Mesothelial cell of epicardium (in vitro differentiated cells): ENCODE measurements at regions not wholly inside any gene's neighbourhood (a gene's known extent, or its start where the extent isn't known, plus 50 kb on each side); places are given as distances from the start of the nearest gene placed in this dataset.

Source experiments
- DNase-seq, 2 experiments: peaks; one replicate each; pipeline ENCODE4 v3.0.0; 2021; ENCODE audit warnings: low spot score in 2 of 2; ENCODE audit not compliant: unreplicated experiment in 2 of 2
- H3K27ac Mint-ChIP-seq: 2 replicates; pipeline ENCODE4 v1.8.0; 2021; ENCODE audit warnings: mixed read lengths
- H3K27me3 Mint-ChIP-seq: 2 replicates; pipeline ENCODE4 v1.8.0; 2021; ENCODE audit warnings: low read depth, mixed read lengths
- H3K36me3 Mint-ChIP-seq: 2 replicates; pipeline ENCODE4 v1.8.0; 2021; ENCODE audit warnings: mixed read lengths
- H3K4me1 Mint-ChIP-seq: 2 replicates; pipeline ENCODE4 v1.8.0; 2021; ENCODE audit warnings: mixed read lengths
- H3K4me3 Mint-ChIP-seq: 2 replicates; pipeline ENCODE4 v1.8.0; 2021; ENCODE audit warnings: mild to moderate bottlenecking, moderate library complexity, mixed read lengths
- H3K9me3 Mint-ChIP-seq: 2 replicates; pipeline ENCODE4 v1.8.0; 2021; ENCODE audit warnings: mixed read lengths
- CTCF ChIP-seq: fragments of 200-600 bp; sonication (generic); IDR thresholded peaks from one replicate; pipeline ENCODE4 v1.5.0; 2021; ENCODE audit warnings: antibody characterized with exemption; ENCODE audit not compliant: unreplicated experiment

DNA sequence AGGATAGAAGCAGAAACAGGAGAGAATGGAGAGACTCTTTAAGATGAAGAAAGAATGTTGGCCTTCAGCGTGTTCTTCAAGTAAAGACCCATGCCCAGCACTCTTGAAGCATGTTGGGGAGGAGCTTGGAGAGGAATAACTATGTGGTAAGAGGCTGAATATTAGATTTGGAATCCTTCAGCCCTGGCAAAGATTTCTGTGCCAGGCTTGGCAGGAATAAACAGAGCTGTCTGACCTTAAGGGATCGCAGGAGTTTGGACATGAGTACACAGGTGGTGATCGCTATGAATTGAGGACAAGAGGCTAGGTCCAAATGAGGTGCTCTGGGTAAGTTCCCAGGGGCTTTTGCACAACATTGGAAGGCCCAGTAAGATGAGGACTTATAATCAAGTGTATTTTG lies 132.6 kb upstream of the TBL1XR1 start:
- TF ChIP-seq CTCF, result no peak
- no peaks in the 10 kb centered on the region for H3K36me3 Mint-ChIP-seq
- H3K27me3 Mint-ChIP-seq, result no peaks in the 10 kb centered on the region
- no peak overlapping the region for H3K4me3 Mint-ChIP-seq
- H3K4me1 Mint-ChIP-seq, result peaks cover 9% of the 10 kb centered on the region
- no peak for DNase-seq
- no peaks in the 10 kb centered on the region for H3K9me3 Mint-ChIP-seq
- no peak overlapping the region for H3K27ac Mint-ChIP-seq

DNA sequence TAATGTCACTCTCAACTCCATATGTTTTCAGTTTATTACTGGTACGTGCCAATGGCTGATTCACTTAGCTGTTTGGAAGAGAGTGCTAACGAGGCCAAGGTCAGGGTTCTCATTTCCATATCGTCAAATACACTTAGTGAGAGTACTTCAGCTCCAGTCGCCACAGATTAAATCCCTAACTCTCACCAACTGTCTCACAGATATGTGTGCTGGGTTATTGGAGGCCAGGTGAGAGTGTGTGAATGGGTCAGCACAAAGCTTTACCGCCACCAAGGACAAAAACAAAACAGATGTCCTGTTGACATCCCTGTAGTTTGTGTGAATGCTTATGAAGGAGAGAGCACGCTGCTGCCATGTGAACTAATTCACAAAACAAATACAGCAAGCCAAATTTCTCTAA lies 133.5 kb upstream of the TBL1XR1 start:
- Mint-ChIP-seq H3K4me3 (no peak overlapping the region), H3K36me3 (no peaks in the 10 kb centered on the region), H3K27me3 (no peaks in the 10 kb centered on the region), H3K4me1 (peaks cover 10% of the 10 kb centered on the region), H3K9me3 (no peaks in the 10 kb centered on the region), H3K27ac (no peak overlapping the region)
- no peak for DNase-seq
- no peak for TF ChIP-seq CTCF

GRCh38 chr3:177331203-177331835 lies 134.0 kb upstream of the TBL1XR1 start:
- Mint-ChIP-seq H3K27me3 (no peaks in the 10 kb centered on the region), H3K4me1 (peaks cover 16% of the 10 kb centered on the region), H3K27ac (no peak overlapping the region), H3K4me3 (no peak overlapping the region), H3K9me3 (no peaks in the 10 kb centered on the region), H3K36me3 (no peaks in the 10 kb centered on the region)
- no peak for DNase-seq
- no peak for TF ChIP-seq CTCF

- Mint-ChIP-seq H3K27me3 (no peaks in the 10 kb centered on the region), H3K27ac (no peak overlapping the region), H3K4me1 (peaks cover 30% of the 10 kb centered on the region), H3K36me3 (no peaks in the 10 kb centered on the region), H3K9me3 (no peaks in the 10 kb centered on the region), H3K4me3 (no peak overlapping the region)
- no peak for DNase-seq
- no peak for TF ChIP-seq CTCF
Measured at GRCh38 chr3:177332955-177333354, 135.7 kb upstream of the TBL1XR1 start.

DNA sequence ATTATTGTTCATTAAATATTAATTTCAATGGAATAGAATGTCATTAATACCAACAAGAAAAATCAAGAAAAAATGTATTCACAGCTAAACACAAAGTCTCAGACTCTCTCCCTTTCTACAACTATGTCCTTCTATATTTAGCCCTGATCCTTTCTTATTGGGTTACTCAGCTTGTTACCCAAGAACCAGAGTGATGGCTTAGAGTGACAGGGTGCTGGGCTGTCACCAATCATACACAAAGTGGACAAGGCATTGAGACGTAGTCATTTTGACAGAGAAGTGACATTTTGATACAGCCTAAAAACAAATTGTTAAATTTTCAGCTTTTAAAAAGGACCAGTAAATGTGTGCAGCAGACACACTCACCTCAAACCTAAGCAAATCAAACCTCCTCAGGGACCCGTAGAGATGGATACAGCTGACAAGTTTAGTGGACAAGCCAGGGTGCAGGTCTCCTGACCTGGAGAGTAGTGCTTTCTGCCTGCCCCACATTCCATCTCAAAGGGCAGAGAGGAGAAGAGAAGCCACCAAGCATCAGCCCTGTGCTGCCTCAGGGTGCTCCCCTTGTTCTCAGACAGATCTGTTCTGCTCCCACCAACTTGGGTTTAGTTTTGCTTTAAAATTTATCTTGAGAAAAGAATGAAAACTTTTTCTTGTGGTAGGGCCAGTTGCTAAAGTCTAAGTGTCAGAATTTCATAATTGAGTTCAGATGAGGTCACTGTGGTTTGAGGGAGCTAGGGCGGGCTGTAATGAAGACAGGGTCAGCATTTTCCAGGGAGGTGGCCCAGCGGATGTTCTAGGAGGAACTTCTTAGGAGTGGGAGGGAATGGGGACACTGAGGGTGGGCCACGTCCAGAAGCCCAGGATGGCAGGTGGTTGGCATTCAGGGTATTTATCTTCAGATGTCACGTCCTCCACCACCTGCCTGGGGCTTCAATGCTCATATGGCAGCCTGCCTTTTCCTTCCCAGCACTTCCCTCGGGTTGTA lies 136.5 kb upstream of the TBL1XR1 start:
- Mint-ChIP-seq H3K27ac (no peak overlapping the region), H3K36me3 (no peaks in the 10 kb centered on the region), H3K27me3 (no peaks in the 10 kb centered on the region), H3K4me1 (peaks cover 32% of the 10 kb centered on the region), H3K4me3 (no peak overlapping the region), H3K9me3 (no peaks in the 10 kb centered on the region)
- no peak for DNase-seq
- no peak for TF ChIP-seq CTCF
